ENCODE measurements at regions not wholly inside any gene's neighbourhood (a gene's known extent, or its start where the extent isn't known, plus 50 kb on each side); places are given as distances from the start of the nearest gene placed in this dataset.

GRCh38 chr6:14865531-14866100, 380.3 kb upstream of the JARID2 start:
- Mint-ChIP-seq H3K27me3 (peaks cover 3% of the 10 kb centered on the region), H3K27ac (peak overlapping the region; percentile 83), H3K36me3 (no peaks in the 10 kb centered on the region), H3K4me3 (peak overlapping the region; percentile 55), H3K4me1 (peaks cover 19% of the 10 kb centered on the region), H3K9me3 (no peaks in the 10 kb centered on the region)
- POLR2A ChIA-PET = interaction anchor here (0.6 to 0.7 kb wide), 2 partner anchors 11 to 377 kb away, joined by 3 to 4 read pairs; no protein-coding TSS in a partner anchor
- ATAC-seq (ENCODE audit: low read depth) (peak; percentile 46), DNase-seq (no peak)

DNA sequence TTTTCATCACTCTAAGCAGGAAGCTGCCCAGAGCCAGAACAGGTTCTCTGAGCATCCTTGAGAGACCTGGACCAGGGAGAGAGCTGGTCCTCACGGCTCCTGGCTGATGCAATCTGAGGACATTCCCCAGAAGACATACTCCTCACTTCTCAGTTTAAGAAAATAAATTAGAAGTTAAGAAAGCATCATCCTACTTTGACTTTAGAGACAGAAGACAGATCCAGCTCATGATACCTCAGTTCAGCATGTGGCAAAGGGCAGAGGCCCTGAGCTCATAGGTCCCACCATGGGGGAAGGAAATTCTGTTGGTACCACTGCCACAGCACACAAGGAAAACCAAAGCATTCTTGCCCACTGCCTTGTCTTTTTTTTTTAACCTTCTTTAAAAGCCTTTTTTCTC, 378.1 kb upstream of the JARID2 start:
- Mint-ChIP-seq H3K4me1 (peaks cover 9% of the 10 kb centered on the region), H3K9me3 (no peaks in the 10 kb centered on the region), H3K27ac (no peak overlapping the region), H3K36me3 (no peaks in the 10 kb centered on the region), H3K27me3 (peaks cover 3% of the 10 kb centered on the region), H3K4me3 (no peak overlapping the region)
- ATAC-seq (ENCODE audit: low read depth) = no peak
- POLR2A ChIA-PET = no interaction called here
- DNase-seq = no peak

DNA sequence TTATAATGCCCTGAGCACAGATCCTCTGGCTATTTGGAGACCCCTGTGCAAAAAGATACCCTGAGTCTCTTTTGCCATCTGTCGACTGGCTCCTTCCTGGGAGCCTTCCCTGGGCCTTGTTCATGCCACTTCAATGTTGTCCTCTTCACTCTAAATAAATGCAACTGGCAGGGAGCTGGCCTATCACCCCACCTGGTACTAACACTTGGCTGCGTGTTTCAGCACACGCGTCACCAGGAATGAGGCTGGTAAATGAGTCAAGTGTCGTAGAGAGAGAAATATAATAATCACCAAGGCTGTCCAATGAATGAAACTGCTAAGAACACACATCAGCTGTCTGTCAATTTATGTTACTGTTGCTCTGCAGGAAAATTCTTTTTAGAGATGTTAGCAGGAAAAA, 374.6 kb upstream of the JARID2 start:
- peaks cover 16% of the 10 kb centered on the region for H3K4me1 Mint-ChIP-seq
- H3K9me3 Mint-ChIP-seq = no peaks in the 10 kb centered on the region
- peaks cover 3% of the 10 kb centered on the region for H3K27me3 Mint-ChIP-seq
- ATAC-seq (ENCODE audit: low read depth) = no peak
- POLR2A ChIA-PET = interaction anchor here (0.7 kb wide), 1 partner anchor 12 kb away, joined by 3 read pairs; no protein-coding TSS in a partner anchor
- H3K4me3 Mint-ChIP-seq = no peak overlapping the region
- peaks cover 2% of the 10 kb centered on the region for H3K36me3 Mint-ChIP-seq
- H3K27ac Mint-ChIP-seq = no peak overlapping the region
- no peak for DNase-seq

DNA sequence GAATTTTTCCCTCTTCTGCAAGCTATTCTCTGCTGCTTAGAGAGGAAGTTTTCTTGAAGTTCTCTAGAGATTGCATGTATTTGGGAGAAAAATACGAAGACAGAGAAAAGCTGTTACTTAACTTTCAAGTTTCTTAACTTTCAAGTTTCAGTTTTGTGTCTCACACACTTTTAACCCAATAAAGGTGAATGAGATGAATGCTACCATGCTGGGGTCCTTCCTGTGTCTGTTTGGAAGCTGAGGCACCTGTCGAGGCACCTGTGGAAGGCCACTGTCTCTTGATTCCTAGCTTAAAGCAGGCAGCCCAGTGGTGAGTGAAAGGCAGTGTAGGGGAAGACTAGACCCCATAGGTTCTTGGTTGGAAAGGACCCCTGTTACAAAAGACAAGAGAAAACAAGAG, 372.8 kb upstream of the JARID2 start:
- Mint-ChIP-seq H3K4me1 (peaks cover 32% of the 10 kb centered on the region), H3K9me3 (no peaks in the 10 kb centered on the region), H3K27me3 (peaks cover 3% of the 10 kb centered on the region), H3K27ac (no peak overlapping the region), H3K36me3 (peaks cover 3% of the 10 kb centered on the region), H3K4me3 (no peak overlapping the region)
- POLR2A ChIA-PET = interaction anchor here (1.3 kb wide), 1 partner anchor 12 kb away, joined by 3 read pairs; no protein-coding TSS in a partner anchor
- ATAC-seq (ENCODE audit: low read depth) (no peak), DNase-seq (no peak)

GRCh38 chr6:14873781-14874441, 372.0 kb upstream of the JARID2 start:
- peaks cover 3% of the 10 kb centered on the region for H3K36me3 Mint-ChIP-seq

DNA sequence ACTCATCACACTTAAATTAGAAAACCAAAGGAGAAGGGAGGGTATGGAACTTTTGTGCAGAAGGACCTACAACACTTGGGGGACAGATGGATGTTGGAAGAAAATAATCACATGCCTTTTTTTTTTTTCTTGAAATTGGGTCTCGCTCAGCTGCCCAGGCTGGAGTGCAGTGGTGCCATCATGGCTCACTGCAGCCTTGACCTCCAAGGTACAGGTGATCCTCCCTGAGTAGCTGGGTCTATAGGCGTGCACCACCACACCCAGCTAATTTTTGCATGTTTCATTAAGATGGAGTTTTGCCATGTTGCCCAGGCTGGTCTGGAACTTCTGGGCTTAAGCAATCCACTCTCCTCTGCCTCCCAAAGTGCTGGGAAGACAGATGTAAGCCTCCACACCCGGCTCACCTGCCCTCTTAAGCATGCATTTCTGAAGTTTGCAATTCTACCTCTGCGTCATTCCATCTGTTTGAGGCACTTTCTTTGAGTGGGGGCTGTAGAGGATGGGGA, 370.8 kb upstream of the JARID2 start:
- H3K4me3 Mint-ChIP-seq = no peak overlapping the region
- DNase-seq (no peak), ATAC-seq (ENCODE audit: low read depth) (no peak)
- peaks cover 31% of the 10 kb centered on the region for H3K4me1 Mint-ChIP-seq
- H3K27me3 Mint-ChIP-seq = no peaks in the 10 kb centered on the region
- no peak overlapping the region for H3K27ac Mint-ChIP-seq
- POLR2A ChIA-PET = no interaction called here
- peaks cover 3% of the 10 kb centered on the region for H3K36me3 Mint-ChIP-seq
- no peaks in the 10 kb centered on the region for H3K9me3 Mint-ChIP-seq

More at GRCh38 chr6:14873781-14874441, 372.0 kb upstream of the JARID2 start:
- Mint-ChIP-seq H3K27ac (no peak overlapping the region), H3K4me1 (peaks cover 33% of the 10 kb centered on the region), H3K9me3 (no peaks in the 10 kb centered on the region), H3K27me3 (peaks cover 3% of the 10 kb centered on the region), H3K4me3 (no peak overlapping the region)
- POLR2A ChIA-PET = interaction anchor here (1.3 kb wide), 1 partner anchor 13 kb away, joined by 3 read pairs; no protein-coding TSS in a partner anchor
- DNase-seq (no peak), ATAC-seq (ENCODE audit: low read depth) (no peak)

DNA sequence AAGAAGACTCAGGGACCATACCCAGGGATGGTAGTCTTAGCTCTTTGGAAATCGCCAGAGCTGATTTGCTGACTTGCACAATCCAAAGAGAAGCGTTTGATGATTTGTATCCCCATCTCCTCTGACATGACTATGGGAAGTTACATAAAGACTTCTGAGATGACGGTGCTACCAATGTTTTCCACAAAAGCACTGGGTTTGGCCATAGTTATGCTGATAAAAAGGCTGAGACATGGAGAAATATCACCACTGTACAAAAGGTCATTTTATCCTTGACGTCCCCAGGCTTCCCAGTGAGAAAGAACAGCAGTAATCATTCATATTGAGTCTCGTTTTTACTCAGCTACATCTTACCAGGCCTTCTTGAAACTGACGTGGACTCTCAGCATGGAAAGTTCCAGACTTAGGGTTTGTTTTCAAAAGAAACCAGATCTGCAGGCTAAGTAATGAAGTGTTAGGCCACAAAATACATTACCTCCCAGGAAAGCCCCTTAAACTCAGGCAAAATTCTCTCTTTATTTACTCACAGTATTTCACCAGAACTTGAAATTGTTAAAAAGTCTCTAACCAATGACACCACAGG, 370.3 kb upstream of the JARID2 start:
- Mint-ChIP-seq H3K36me3 (peaks cover 3% of the 10 kb centered on the region), H3K4me1 (peaks cover 31% of the 10 kb centered on the region), H3K4me3 (no peak overlapping the region), H3K27ac (peak overlapping the region; percentile 5), H3K9me3 (no peaks in the 10 kb centered on the region), H3K27me3 (no peaks in the 10 kb centered on the region)
- DNase-seq (no peak), ATAC-seq (ENCODE audit: low read depth) (no peak)
- POLR2A ChIA-PET = no interaction called here

GRCh38 chr6:14876778-14877613, 368.9 kb upstream of the JARID2 start:
- ATAC-seq (ENCODE audit: low read depth) = peak; percentile 83
- no peaks in the 10 kb centered on the region for H3K27me3 Mint-ChIP-seq
- peaks cover 31% of the 10 kb centered on the region for H3K4me1 Mint-ChIP-seq
- H3K27ac Mint-ChIP-seq = peak overlapping the region; percentile 77
- no peaks in the 10 kb centered on the region for H3K9me3 Mint-ChIP-seq
- H3K4me3 Mint-ChIP-seq = peak overlapping the region; percentile 56
- DNase-seq = no peak
- POLR2A ChIA-PET = interaction anchor here (0.6 kb wide), 1 partner anchor 11 kb away, joined by 3 read pairs; no protein-coding TSS in a partner anchor
- peaks cover 3% of the 10 kb centered on the region for H3K36me3 Mint-ChIP-seq

DNA sequence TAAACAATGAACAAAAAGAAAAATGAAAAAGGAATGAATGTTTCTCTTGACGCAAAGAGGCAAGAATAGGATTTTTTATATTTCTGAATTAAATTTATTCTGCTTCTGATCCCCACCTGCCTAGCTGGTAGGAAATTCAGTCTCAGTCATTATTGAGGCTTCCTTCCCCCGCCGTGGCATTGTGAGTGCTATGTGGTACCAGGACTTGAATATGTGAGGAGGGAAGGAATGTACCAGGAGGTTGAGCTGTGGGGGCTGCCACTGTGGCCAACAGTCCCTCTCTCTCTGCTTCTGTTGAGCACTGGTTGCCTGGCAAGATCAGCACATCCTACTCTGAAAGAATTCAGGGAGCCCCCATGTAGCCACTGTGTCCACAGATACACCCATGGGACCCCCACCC, 368.1 kb upstream of the JARID2 start:
- POLR2A ChIA-PET = no interaction called here
- no peak overlapping the region for H3K4me3 Mint-ChIP-seq
- H3K36me3 Mint-ChIP-seq = peaks cover 3% of the 10 kb centered on the region
- no peaks in the 10 kb centered on the region for H3K27me3 Mint-ChIP-seq
- peaks cover 30% of the 10 kb centered on the region for H3K4me1 Mint-ChIP-seq
- ATAC-seq (ENCODE audit: low read depth) = no peak
- no peak for DNase-seq
- H3K27ac Mint-ChIP-seq = no peak overlapping the region
- no peaks in the 10 kb centered on the region for H3K9me3 Mint-ChIP-seq

- no peak for DNase-seq
- Mint-ChIP-seq H3K36me3 (peaks cover 3% of the 10 kb centered on the region), H3K27me3 (no peaks in the 10 kb centered on the region), H3K4me1 (peaks cover 23% of the 10 kb centered on the region), H3K27ac (no peak overlapping the region), H3K4me3 (no peak overlapping the region), H3K9me3 (no peaks in the 10 kb centered on the region)
- POLR2A ChIA-PET = no interaction called here
- no peak for ATAC-seq (ENCODE audit: low read depth)
Measured at GRCh38 chr6:14880052-14880451, 365.8 kb upstream of the JARID2 start.

GRCh38 chr6:14880677-14881076, 365.2 kb upstream of the JARID2 start:
- Mint-ChIP-seq H3K9me3 (no peaks in the 10 kb centered on the region), H3K27ac (no peak overlapping the region), H3K36me3 (peaks cover 3% of the 10 kb centered on the region), H3K4me1 (peaks cover 21% of the 10 kb centered on the region), H3K4me3 (no peak overlapping the region), H3K27me3 (no peaks in the 10 kb centered on the region)
- ATAC-seq (ENCODE audit: low read depth) = no peak
- no peak for DNase-seq
- POLR2A ChIA-PET = no interaction called here

GRCh38 chr6:14881398-14881797, 364.5 kb upstream of the JARID2 start:
- peaks cover 15% of the 10 kb centered on the region for H3K4me1 Mint-ChIP-seq
- no peaks in the 10 kb centered on the region for H3K27me3 Mint-ChIP-seq
- H3K27ac Mint-ChIP-seq = no peak overlapping the region
- no peak for ATAC-seq (ENCODE audit: low read depth)
- no peaks in the 10 kb centered on the region for H3K9me3 Mint-ChIP-seq
- POLR2A ChIA-PET = no interaction called here
- H3K36me3 Mint-ChIP-seq = no peaks in the 10 kb centered on the region
- DNase-seq = no peak
- H3K4me3 Mint-ChIP-seq = no peak overlapping the region

DNA sequence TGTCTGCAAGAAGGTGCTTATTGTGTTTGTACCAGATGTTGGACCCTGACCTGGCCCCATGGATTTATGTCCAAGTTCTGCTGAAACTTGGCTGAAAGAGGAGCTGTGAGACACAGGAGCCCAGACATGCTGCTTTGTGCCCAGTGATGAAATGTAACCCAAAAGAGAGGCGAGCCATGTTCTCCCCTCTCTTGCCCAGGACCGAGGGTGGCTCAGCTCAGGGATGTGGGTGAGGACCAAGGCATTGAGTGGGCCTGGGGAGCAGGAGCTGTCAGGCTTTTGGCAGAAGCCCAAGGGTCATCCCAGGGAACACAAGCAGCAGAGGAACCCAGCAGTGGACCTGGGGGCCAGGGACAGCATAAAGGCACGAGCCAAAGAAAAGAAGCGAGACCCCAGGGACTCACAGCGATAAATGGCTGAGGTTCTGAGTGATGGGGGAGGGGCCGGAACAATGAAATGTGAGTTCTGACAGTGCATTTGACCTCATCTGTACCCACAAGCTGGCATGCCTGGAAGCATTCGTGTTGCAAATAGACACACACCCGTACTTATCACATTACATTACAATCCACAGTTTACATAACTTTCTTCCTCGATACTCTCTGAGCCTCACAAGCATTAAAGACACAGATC, 363.4 kb upstream of the JARID2 start:
- no peak for DNase-seq
- Mint-ChIP-seq H3K36me3 (no peaks in the 10 kb centered on the region), H3K4me3 (no peak overlapping the region), H3K27me3 (no peaks in the 10 kb centered on the region), H3K9me3 (no peaks in the 10 kb centered on the region), H3K27ac (no peak overlapping the region), H3K4me1 (peaks cover 6% of the 10 kb centered on the region)
- POLR2A ChIA-PET = no interaction called here
- no peak for ATAC-seq (ENCODE audit: low read depth)

All from activated naive CD8-positive, alpha-beta T cell treated with anti-CD3 and anti-CD28 coated beads, Interleukin-2, amount 10 ng/mL, durations not matched to agents 7 days and 5 days (primary cell).